Fibroblast of lung (primary cell): ENCODE measurements at regions not wholly inside any gene's neighbourhood (a gene's known extent, or its start where the extent isn't known, plus 50 kb on each side); places are given as distances from the start of the nearest gene placed in this dataset.
"Not testable (repeated sequence)": the region's sequence is repeated elsewhere in the genome, so short reads cannot be mapped to it uniquely, and the experiment has no call there.

ENCODE experiments used
- DNase-seq, 2 donors: peaks; one replicate each; pipeline versions ENCODE4 v3.0.0 to v3.0.0-alpha.2; 2010; ENCODE audit warnings: low read depth in 2 of 2
- H2AFZ ChIP-seq: 2 replicates; pipeline ENCODE4 v1.5.1; 2012; ENCODE audit warnings: low read length, control low read depth, inconsistent platforms
- H3K27ac ChIP-seq: 2 replicates; pipeline ENCODE4 v1.5.1; 2011; ENCODE audit warnings: low read length, control low read depth; ENCODE audit not compliant: insufficient read depth
- H3K27me3 ChIP-seq: 2 replicates; pipeline ENCODE4 v1.5.1; 2011; ENCODE audit warnings: mild to moderate bottlenecking, low read length; ENCODE audit not compliant: control insufficient read depth, insufficient read depth
- H3K36me3 ChIP-seq: 2 replicates; pipeline ENCODE4 v1.5.1; 2011; ENCODE audit warnings: low read length; ENCODE audit not compliant: control insufficient read depth, insufficient read depth
- H3K4me1 ChIP-seq: 2 replicates; pipeline ENCODE4 v1.5.1; 2011; ENCODE audit warnings: low read length; ENCODE audit not compliant: control insufficient read depth, insufficient read depth; ENCODE audit errors: extremely low read depth
- H3K4me2 ChIP-seq: 2 replicates; pipeline ENCODE4 v1.5.1; 2011; ENCODE audit warnings: low read length, control low read depth; ENCODE audit not compliant: insufficient read depth; ENCODE audit errors: extremely low read depth
- H3K4me3 ChIP-seq, 4 experiments: fragments of 200-600 bp in 1 of 4; sonication (generic) in 1 of 4; replicated peaks in 1 of 4; 2 replicates each; pipeline ENCODE4 v1.5.1; 2011 to 2016; ENCODE audit warnings: low read length in 4 of 4, low read depth in 3 of 4, mild to moderate bottlenecking in 3 of 4, control low read depth in 2 of 4, inconsistent platforms in 1 of 4, mixed read lengths in 1 of 4; ENCODE audit not compliant: insufficient read depth in 1 of 4; ENCODE audit errors: control extremely low read depth in 1 of 4
- H3K79me2 ChIP-seq: 2 replicates; pipeline ENCODE4 v1.5.1; 2012; ENCODE audit warnings: mild to moderate bottlenecking, low read length, inconsistent platforms; ENCODE audit not compliant: control insufficient read depth, insufficient read depth
- H3K9ac ChIP-seq: 2 replicates; pipeline ENCODE4 v1.5.1; 2011; ENCODE audit warnings: mild to moderate bottlenecking, low read length, control low read depth; ENCODE audit not compliant: insufficient read depth
- H3K9me3 ChIP-seq: 2 replicates; pipeline ENCODE4 v1.5.1; 2012; ENCODE audit warnings: low read depth, low read length; ENCODE audit not compliant: control insufficient read depth, insufficient read depth
- H4K20me1 ChIP-seq: 2 replicates; pipeline ENCODE4 v1.5.1; 2011; ENCODE audit warnings: low read length; ENCODE audit not compliant: control insufficient read depth, insufficient read depth; ENCODE audit errors: extremely low read depth
- EZH2 ChIP-seq: IDR thresholded peaks from 2 replicates; pipeline ENCODE4 v1.5.1; 2012; ENCODE audit warnings: low read length, control low read depth, mild to moderate bottlenecking; ENCODE audit errors: missing control alignments
- TF ChIP-seq, protein P1 (sequence below), 2 donors: IDR thresholded peaks in 1 of 2; conservative IDR thresholded peaks in 1 of 2; 1 replicate in 1 of 2; 2 replicates in 1 of 2; pipeline ENCODE4 v1.5.1; 2011 to 2012; ENCODE audit warnings: low read length in 2 of 2, control low read depth in 1 of 2, inconsistent platforms in 1 of 2, low read depth in 1 of 2, mild to moderate bottlenecking in 1 of 2

DNA sequence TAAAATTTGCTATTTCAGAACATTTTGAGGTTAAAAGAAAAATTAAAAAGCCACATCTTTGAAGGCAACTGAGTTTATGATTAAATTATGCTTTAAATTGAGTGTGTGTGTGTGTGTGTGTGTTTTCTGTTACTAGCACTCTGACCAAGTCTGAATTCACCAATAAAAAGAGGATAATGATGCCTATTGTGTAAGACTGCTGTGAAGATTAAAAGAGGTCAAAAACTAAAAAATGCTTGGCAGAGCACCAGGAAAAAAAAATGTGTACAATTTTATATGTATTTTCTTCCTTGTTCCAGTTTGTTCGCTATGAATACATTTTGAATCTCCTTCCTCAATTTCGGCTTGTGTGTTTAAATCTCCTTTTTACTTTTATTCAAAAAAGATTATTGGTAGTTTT is 316.6 kb upstream of the MAGI2 start:
- DNase-seq: peak in 1 of 2 donors; percentile 51
- TF ChIP-seq, protein P1, sequence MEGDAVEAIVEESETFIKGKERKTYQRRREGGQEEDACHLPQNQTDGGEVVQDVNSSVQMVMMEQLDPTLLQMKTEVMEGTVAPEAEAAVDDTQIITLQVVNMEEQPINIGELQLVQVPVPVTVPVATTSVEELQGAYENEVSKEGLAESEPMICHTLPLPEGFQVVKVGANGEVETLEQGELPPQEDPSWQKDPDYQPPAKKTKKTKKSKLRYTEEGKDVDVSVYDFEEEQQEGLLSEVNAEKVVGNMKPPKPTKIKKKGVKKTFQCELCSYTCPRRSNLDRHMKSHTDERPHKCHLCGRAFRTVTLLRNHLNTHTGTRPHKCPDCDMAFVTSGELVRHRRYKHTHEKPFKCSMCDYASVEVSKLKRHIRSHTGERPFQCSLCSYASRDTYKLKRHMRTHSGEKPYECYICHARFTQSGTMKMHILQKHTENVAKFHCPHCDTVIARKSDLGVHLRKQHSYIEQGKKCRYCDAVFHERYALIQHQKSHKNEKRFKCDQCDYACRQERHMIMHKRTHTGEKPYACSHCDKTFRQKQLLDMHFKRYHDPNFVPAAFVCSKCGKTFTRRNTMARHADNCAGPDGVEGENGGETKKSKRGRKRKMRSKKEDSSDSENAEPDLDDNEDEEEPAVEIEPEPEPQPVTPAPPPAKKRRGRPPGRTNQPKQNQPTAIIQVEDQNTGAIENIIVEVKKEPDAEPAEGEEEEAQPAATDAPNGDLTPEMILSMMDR (conservative IDR thresholded peaks at IDR 0.05 in 1 of 2, IDR thresholded peaks at IDR 0.05 in 1 of 2; ENCODE audit: low read depth in 1 of 2, low read length in 2 of 2): no peak
- TF ChIP-seq EZH2: no peak
- H3K4me3 ChIP-seq: no peak overlapping the region
- no peak overlapping the region for H3K27ac ChIP-seq
- H3K27me3 ChIP-seq: no peaks in the 10 kb centered on the region
- H3K9ac ChIP-seq: no peak overlapping the region
- H2AFZ ChIP-seq: no peak overlapping the region
- no peak overlapping the region for H3K4me2 ChIP-seq
- H3K36me3 ChIP-seq: no peaks in the 10 kb centered on the region
- no peaks in the 10 kb centered on the region for H3K9me3 ChIP-seq
- no peaks in the 10 kb centered on the region for H4K20me1 ChIP-seq
- no peaks in the 10 kb centered on the region for H3K4me1 ChIP-seq
- H3K79me2 ChIP-seq: no peaks in the 10 kb centered on the region

DNA sequence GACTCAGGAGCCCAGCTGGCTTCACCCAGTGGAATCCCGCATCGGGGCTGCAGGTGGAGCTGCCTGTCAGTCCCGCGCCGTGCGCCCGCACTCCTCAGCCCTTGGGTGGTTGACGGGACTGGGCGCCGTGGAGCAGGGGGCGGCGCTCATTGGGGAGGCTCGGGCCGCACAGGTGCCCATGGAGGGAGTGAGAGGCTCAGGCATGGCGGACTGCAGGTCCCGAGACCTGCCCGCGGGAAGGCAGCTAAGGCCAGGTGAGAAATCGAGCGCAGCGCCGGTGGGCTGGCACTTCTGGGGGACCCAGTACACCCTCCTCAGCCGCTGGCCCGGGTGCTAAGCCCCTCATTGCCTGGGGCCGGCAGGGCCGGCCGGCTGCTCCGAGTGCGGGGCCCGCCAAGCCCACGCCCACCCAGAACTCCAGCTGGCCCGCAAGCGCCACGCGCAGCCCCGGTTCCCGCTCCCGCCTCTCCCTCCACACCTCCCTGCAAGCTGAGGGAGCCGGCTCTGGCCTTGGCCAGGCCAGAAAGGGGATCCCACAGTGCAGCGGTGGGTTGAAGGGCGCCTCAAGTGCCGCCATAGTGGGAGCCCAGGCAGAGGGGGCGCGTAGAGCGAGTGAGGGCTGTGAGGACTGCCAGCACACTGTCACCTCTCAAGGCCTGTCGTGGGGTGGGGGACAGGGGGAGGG is 314.6 kb upstream of the MAGI2 start:
- H4K20me1 ChIP-seq, H3K9ac ChIP-seq, H3K9me3 ChIP-seq, H3K27me3 ChIP-seq, H2AFZ ChIP-seq, H3K79me2 ChIP-seq, H3K4me1 ChIP-seq, H3K27ac ChIP-seq, H3K4me2 ChIP-seq, H3K4me3 ChIP-seq, DNase-seq, H3K36me3 ChIP-seq: not testable (repeated sequence)

GRCh38 chr7:79767192-79767591 is 313.7 kb upstream of the MAGI2 start:
- H3K79me2 ChIP-seq, H3K4me1 ChIP-seq, H3K36me3 ChIP-seq, H2AFZ ChIP-seq, DNase-seq, H3K4me3 ChIP-seq, H3K9ac ChIP-seq, H4K20me1 ChIP-seq, H3K27ac ChIP-seq, H3K9me3 ChIP-seq, H3K4me2 ChIP-seq, H3K27me3 ChIP-seq: not testable (repeated sequence)

- Histone ChIP-seq H3K4me3 (no peak overlapping the region), H3K9ac (no peak overlapping the region), H2AFZ (no peak overlapping the region), H4K20me1 (no peaks in the 10 kb centered on the region), H3K36me3 (no peaks in the 10 kb centered on the region), H3K9me3 (no peaks in the 10 kb centered on the region), H3K79me2 (no peaks in the 10 kb centered on the region), H3K27me3 (no peaks in the 10 kb centered on the region), H3K27ac (no peak overlapping the region), H3K4me1 (no peaks in the 10 kb centered on the region), H3K4me2 (no peak overlapping the region)
- TF ChIP-seq, protein P1 (conservative IDR thresholded peaks at IDR 0.05 in 1 of 2, IDR thresholded peaks at IDR 0.05 in 1 of 2; ENCODE audit: low read depth in 1 of 2, low read length in 2 of 2): no peak
- no peak for TF ChIP-seq EZH2
- DNase-seq: no peak
These were observed 308.5 kb upstream of the MAGI2 start for GRCh38 chr7:79761876-79762429.

DNA sequence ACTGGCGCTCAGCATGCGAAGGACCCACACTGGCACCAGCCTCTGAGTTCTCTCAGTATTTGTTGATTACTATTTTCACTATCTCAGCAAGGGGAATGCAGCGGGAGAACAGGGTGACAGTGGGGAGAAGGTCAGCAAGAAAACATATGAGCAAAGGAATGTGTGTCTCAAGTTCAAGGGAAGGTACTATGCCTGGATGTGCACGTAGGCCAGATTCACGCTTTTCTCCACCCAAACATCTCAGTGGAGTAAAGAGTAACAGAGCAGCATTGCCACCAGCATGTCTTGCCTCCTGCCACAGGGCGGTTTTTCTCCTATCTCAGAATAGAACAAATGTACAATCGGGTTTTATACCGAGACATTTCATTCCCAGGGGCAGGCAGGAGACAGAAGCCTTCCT is 297.5 kb upstream of the MAGI2 start:
- H3K36me3 ChIP-seq, H4K20me1 ChIP-seq, H3K4me2 ChIP-seq, H3K27ac ChIP-seq, H2AFZ ChIP-seq, H3K27me3 ChIP-seq, H3K79me2 ChIP-seq, H3K9me3 ChIP-seq, DNase-seq, H3K9ac ChIP-seq, H3K4me1 ChIP-seq, H3K4me3 ChIP-seq: not testable (repeated sequence)
